ENCODE measurements at regions not wholly inside any gene's neighbourhood (a gene's known extent, or its start where the extent isn't known, plus 50 kb on each side); places are given as distances from the start of the nearest gene placed in this dataset.

DNA sequence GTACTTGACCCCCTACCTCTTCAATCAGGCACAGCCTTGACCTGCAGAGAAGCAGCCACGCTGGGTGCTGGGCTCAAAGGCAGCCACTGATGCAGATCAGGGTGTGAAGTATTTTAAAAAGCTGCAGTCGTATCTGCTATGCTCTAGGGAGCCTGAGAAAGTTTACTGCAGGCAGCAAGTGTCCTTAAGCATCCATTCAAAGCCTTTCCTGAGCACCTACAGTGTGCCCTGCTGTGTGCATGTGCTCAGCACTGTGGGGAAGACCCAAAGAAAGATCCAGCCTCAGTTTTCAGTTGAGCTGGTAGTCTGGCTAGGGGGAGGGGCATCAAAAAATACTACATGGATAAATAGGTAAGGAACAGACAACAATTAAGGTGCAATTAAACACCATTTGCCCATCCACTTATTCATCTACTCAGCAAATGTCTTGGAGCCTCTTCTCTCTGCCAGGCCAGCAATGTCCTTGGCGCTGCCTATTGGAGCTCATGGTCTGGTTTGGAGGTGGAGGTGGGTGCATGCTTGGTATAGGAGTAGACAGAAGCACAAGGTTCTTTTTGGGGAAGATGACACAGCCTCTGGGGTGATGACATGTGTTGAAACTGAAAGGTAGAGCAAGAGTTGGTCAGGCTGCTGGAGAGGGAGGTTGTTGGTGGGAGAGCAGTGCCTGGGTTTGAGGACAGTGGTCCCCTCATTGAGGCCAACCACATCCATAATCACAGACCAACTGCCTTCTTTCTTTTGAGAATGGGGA, 85.9 kb upstream of the PRR23C start:
- Histone ChIP-seq H3K9me3 (ENCODE audit: control insufficient read depth, low read length) (no peaks in the 10 kb centered on the region), H3K27me3 (ENCODE audit: control insufficient read depth, insufficient read depth, low read length, poor library complexity, severe bottlenecking) (peaks cover 8% of the 10 kb centered on the region), H3K9ac (ENCODE audit: extremely low read depth, low read length, poor library complexity, severe bottlenecking) (no peak overlapping the region), H3K4me1 (ENCODE audit: control insufficient read depth, insufficient read depth, low read length) (no peaks in the 10 kb centered on the region), H3K27ac (ENCODE audit: low read depth, low read length) (no peak overlapping the region), H3K4me3 (ENCODE audit: low read length) (no peak overlapping the region), H3K36me3 (ENCODE audit: control insufficient read depth, insufficient read depth, low read length) (no peaks in the 10 kb centered on the region)
- no peaks in the 10 kb centered on the region for H3K36me3 Mint-ChIP-seq (ENCODE audit: low read depth)
- H3K4me1 Mint-ChIP-seq: no peaks in the 10 kb centered on the region
- no peak overlapping the region for H3K4me3 Mint-ChIP-seq
- no peak overlapping the region for H3K27ac Mint-ChIP-seq
- DNase-seq: no peak
- WGBS, 2 experiments (ENCODE audit: insufficient coverage in 1 of 2, insufficient read length in 1 of 2): 13 to 67% methylated on average over 1 to 3 of the region's 3 CpGs
- TF ChIP-seq, protein P1, sequence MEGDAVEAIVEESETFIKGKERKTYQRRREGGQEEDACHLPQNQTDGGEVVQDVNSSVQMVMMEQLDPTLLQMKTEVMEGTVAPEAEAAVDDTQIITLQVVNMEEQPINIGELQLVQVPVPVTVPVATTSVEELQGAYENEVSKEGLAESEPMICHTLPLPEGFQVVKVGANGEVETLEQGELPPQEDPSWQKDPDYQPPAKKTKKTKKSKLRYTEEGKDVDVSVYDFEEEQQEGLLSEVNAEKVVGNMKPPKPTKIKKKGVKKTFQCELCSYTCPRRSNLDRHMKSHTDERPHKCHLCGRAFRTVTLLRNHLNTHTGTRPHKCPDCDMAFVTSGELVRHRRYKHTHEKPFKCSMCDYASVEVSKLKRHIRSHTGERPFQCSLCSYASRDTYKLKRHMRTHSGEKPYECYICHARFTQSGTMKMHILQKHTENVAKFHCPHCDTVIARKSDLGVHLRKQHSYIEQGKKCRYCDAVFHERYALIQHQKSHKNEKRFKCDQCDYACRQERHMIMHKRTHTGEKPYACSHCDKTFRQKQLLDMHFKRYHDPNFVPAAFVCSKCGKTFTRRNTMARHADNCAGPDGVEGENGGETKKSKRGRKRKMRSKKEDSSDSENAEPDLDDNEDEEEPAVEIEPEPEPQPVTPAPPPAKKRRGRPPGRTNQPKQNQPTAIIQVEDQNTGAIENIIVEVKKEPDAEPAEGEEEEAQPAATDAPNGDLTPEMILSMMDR (conservative IDR thresholded peaks at IDR 0.05): no peak
- H3K9me3 Mint-ChIP-seq: no peaks in the 10 kb centered on the region
- peaks cover 2% of the 10 kb centered on the region for H3K27me3 Mint-ChIP-seq (ENCODE audit: insufficient read depth)

DNA sequence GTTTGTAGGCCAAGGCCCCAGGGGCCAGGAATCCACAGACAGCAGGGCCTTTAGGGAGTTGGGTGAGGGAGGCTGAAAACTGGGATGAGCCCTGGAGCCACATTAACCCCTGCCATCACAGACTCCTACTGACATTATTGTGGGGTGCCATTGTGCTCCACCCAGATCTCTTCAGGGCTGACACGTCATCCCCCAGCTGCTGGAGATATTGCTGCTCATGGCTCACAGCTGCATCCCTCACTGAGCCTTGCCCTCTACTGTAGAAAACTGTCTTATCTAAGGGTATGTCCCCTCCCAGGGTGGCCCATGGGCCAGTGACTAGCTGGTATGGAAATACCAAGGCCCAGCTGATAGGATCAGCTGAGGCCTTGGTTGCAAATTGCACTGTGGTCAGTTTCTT, 87.3 kb upstream of the PRR23C start:
- H3K27ac ChIP-seq (ENCODE audit: low read depth, low read length): no peak overlapping the region
- Mint-ChIP-seq H3K9me3 (no peaks in the 10 kb centered on the region), H3K36me3 (ENCODE audit: low read depth) (no peaks in the 10 kb centered on the region), H3K27me3 (ENCODE audit: insufficient read depth) (peaks cover 2% of the 10 kb centered on the region), H3K27ac (no peak overlapping the region), H3K4me1 (no peaks in the 10 kb centered on the region), H3K4me3 (no peak overlapping the region)
- no peaks in the 10 kb centered on the region for H3K9me3 ChIP-seq (ENCODE audit: control insufficient read depth, low read length)
- 91 to 93% methylated on average over 1 of the region's 1 CpG for WGBS, 2 experiments (ENCODE audit: insufficient coverage in 1 of 2, insufficient read length in 1 of 2)
- H3K36me3 ChIP-seq (ENCODE audit: control insufficient read depth, insufficient read depth, low read length): no peaks in the 10 kb centered on the region
- H3K9ac ChIP-seq (ENCODE audit: extremely low read depth, low read length, poor library complexity, severe bottlenecking): no peak overlapping the region
- H3K27me3 ChIP-seq (ENCODE audit: control insufficient read depth, insufficient read depth, low read length, poor library complexity, severe bottlenecking): no peaks in the 10 kb centered on the region
- DNase-seq: no peak
- no peaks in the 10 kb centered on the region for H3K4me1 ChIP-seq (ENCODE audit: control insufficient read depth, insufficient read depth, low read length)
- TF ChIP-seq, protein P1 (conservative IDR thresholded peaks at IDR 0.05): no peak
- no peak overlapping the region for H3K4me3 ChIP-seq (ENCODE audit: low read length)

DNA sequence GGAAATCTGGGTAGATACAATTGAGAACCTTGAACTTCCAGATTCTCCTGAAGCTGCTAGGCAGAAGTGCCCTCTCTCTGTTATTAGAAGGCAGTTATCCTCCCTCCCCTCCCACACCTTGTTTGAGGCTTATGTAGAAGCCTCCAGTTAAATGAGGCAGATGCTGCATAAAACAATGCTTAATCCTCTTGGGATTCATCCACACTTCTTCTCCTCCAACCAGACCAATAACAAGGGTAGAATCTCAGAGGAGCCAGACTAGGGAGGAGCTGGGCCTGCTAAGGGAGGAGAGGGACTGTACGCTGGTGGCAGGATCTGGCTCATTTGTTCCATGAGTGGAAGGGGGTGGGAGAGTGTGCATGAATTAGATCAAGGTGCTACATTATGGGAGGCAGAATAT, 88.3 kb upstream of the PRR23C start:
- Histone ChIP-seq H3K36me3 (ENCODE audit: control insufficient read depth, insufficient read depth, low read length) (no peaks in the 10 kb centered on the region), H3K9me3 (ENCODE audit: control insufficient read depth, low read length) (no peaks in the 10 kb centered on the region), H3K9ac (ENCODE audit: extremely low read depth, low read length, poor library complexity, severe bottlenecking) (no peak overlapping the region), H3K4me3 (ENCODE audit: low read length) (no peak overlapping the region), H3K27ac (ENCODE audit: low read depth, low read length) (no peak overlapping the region), H3K27me3 (ENCODE audit: control insufficient read depth, insufficient read depth, low read length, poor library complexity, severe bottlenecking) (no peaks in the 10 kb centered on the region), H3K4me1 (ENCODE audit: control insufficient read depth, insufficient read depth, low read length) (no peaks in the 10 kb centered on the region)
- DNase-seq: no peak
- Mint-ChIP-seq H3K27me3 (ENCODE audit: insufficient read depth) (peaks cover 2% of the 10 kb centered on the region), H3K4me3 (no peak overlapping the region), H3K9me3 (no peaks in the 10 kb centered on the region), H3K36me3 (ENCODE audit: low read depth) (no peaks in the 10 kb centered on the region), H3K27ac (no peak overlapping the region), H3K4me1 (no peaks in the 10 kb centered on the region)
- TF ChIP-seq, protein P1 (conservative IDR thresholded peaks at IDR 0.05): no peak
- WGBS, 2 experiments (ENCODE audit: insufficient coverage in 1 of 2, insufficient read length in 1 of 2): 80 to 93% methylated on average over 1 of the region's 1 CpG
